HUES6 (cell line): ENCODE measurements at regions not wholly inside any gene's neighbourhood (a gene's known extent, or its start where the extent isn't known, plus 50 kb on each side); places are given as distances from the start of the nearest gene placed in this dataset.
"Not testable (repeated sequence)": the region's sequence is repeated elsewhere in the genome, so short reads cannot be mapped to it uniquely, and the experiment has no call there.

Experiments used
- H3K27ac ChIP-seq: 2 replicates; pipeline ENCODE4 v1.7.0; 2013; ENCODE audit warnings: low read depth, mild to moderate bottlenecking, low read length, inconsistent platforms
- H3K27me3 ChIP-seq: 2 replicates; pipeline ENCODE4 v1.6.1; 2013; ENCODE audit warnings: low read length; ENCODE audit not compliant: control insufficient read depth, insufficient read depth
- H3K36me3 ChIP-seq: 2 replicates; pipeline ENCODE4 v1.6.1; 2013; ENCODE audit warnings: low read length; ENCODE audit not compliant: control insufficient read depth, insufficient read depth
- H3K4me1 ChIP-seq: 2 replicates; pipeline ENCODE4 v1.6.1; 2013; ENCODE audit warnings: low read length; ENCODE audit not compliant: control insufficient read depth, insufficient read depth
- H3K4me3 ChIP-seq: 2 replicates; pipeline ENCODE4 v1.5.1; 2013; ENCODE audit warnings: low read depth, low read length
- H3K9ac ChIP-seq: one replicate; pipeline ENCODE4 v1.6.1; 2013; ENCODE audit warnings: mild to moderate bottlenecking, low read length
- H3K9me3 ChIP-seq: 2 replicates; pipeline ENCODE4 v1.6.1; 2013; ENCODE audit warnings: low read depth, low read length; ENCODE audit not compliant: control insufficient read depth, insufficient read depth

DNA sequence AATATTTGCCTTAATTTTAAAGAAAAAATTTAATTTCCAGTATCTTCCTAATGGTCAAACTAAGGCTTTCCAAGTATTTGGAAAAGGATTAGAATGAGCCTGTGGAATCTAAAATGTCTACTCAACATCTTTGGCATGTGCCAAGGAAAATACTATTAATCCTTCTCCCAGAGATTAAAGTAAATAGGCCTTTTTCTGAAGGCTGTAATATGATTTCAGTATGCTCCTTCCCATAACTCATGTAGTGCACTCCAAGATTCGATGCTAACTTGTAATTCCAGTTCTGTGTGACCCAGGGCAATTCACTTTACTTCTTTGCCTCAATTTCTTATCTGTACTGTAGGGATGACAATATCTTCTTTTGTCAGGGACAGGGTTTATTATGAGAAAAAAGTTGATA is 196.9 kb downstream of the ZIC5 start:
- no peak overlapping the region for H3K27ac ChIP-seq
- no peaks in the 10 kb centered on the region for H3K27me3 ChIP-seq
- no peaks in the 10 kb centered on the region for H3K36me3 ChIP-seq
- no peak overlapping the region for H3K9ac ChIP-seq
- H3K4me3 ChIP-seq = no peak overlapping the region
- H3K4me1 ChIP-seq = no peaks in the 10 kb centered on the region
- H3K9me3 ChIP-seq = no peaks in the 10 kb centered on the region

DNA sequence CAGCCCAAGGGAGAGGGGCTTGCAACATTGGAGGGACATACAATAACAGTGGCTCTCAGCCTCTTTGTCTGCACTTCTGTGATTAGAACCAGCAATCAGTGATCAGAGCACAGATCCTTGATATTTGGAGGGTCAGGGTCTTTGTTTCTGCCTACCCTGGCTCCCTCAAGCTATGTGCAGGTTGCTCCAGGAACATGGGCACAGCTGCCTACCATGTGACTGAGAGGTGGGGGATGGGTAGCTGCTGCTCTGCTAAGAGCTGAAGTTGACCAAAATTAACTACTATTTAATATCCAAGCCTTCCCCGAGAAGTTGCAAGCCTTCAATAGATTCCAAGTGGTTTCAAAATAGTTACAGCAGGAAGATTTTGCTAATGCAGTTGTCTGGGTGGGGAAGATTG is 202.6 kb downstream of the ZIC5 start:
- Histone ChIP-seq H3K4me1 (peaks cover 23% of the 10 kb centered on the region), H3K9ac (no peak overlapping the region), H3K4me3 (no peak overlapping the region), H3K9me3 (no peaks in the 10 kb centered on the region; the same call in 1 of the 2 replicates), H3K27ac (0 out of 2 replicates have a peak overlapping the region, but pooled peaks have one; percentile 18), H3K27me3 (no peaks in the 10 kb centered on the region), H3K36me3 (no peaks in the 10 kb centered on the region)

DNA sequence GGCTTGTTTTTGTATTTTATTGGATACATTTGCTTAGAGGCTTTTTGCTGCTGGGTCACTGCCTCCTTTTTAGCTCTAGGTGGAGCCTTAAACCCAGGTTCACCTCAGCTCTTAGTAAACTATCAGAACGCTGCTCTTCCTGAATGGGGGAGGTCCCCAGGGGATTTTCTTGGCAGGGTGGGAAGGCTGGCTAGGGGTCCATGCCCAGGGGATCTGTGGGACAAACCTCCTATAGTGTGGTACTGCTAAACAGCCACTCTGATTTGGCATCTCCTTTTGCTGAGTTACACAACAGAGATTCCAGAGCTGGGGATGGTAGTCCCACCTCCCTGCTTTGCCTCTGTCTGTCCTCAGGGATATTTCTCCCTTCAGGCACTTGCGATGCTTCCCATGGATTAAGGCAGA is 204.9 kb downstream of the ZIC5 start:
- Histone ChIP-seq H3K27me3 (no peaks in the 10 kb centered on the region), H3K27ac (no peak overlapping the region), H3K9me3 (peaks cover 7% of the 10 kb centered on the region; the same call in 1 of the 2 replicates), H3K36me3 (no peaks in the 10 kb centered on the region), H3K4me3 (no peak overlapping the region), H3K4me1 (peaks cover 23% of the 10 kb centered on the region), H3K9ac (no peak overlapping the region)

DNA sequence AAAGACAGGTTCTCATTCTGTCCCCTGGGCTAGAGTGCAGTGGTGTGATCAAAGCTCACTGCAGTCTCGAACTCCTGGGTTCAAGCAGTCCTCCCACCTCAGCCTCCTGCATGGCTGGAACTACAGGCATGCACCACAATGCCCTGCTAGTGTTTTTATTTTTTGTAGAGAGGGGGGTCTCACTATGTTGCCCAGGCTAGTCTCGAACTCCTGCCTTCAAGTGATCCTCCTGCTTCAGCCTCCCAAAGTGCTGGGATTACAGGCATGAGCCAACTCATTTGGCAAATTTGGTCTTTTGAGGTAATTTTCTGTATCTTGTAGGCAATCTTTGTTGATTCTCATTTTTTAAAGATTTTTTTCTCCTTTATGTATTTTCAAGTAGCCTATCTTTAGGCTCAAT is 205.7 kb downstream of the ZIC5 start:
- Histone ChIP-seq H3K4me3 (no peak overlapping the region), H3K9me3 (peaks cover 13% of the 10 kb centered on the region), H3K27me3 (no peaks in the 10 kb centered on the region), H3K9ac (no peak overlapping the region), H3K27ac (no peak overlapping the region), H3K36me3 (no peaks in the 10 kb centered on the region), H3K4me1 (peaks cover 23% of the 10 kb centered on the region)

DNA sequence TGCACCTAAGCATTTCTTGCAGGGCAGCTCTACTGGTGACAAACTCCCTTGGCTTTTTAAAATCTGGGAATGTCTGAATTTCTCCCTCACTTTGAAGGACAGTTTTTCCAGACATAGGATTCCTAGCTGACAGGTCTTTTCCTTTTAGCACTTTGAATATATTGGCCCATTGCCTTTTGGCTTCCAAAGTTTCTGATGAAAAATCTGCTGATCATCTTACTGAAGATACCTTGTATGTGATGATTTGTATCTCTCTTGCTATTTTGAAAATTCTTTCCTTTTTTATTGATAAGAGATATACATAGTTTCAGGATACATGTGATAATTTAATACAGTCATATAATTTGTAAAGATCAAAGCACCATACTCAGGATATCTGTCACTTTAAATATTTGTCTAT is 211.1 kb downstream of the ZIC5 start:
- H3K27ac ChIP-seq = no peak overlapping the region
- H3K36me3 ChIP-seq = no peaks in the 10 kb centered on the region
- no peaks in the 10 kb centered on the region for H3K27me3 ChIP-seq
- no peak overlapping the region for H3K4me3 ChIP-seq
- no peak overlapping the region for H3K9ac ChIP-seq
- H3K4me1 ChIP-seq = peaks cover 9% of the 10 kb centered on the region; the same call in 1 of the 2 replicates
- peaks cover 34% of the 10 kb centered on the region for H3K9me3 ChIP-seq

DNA sequence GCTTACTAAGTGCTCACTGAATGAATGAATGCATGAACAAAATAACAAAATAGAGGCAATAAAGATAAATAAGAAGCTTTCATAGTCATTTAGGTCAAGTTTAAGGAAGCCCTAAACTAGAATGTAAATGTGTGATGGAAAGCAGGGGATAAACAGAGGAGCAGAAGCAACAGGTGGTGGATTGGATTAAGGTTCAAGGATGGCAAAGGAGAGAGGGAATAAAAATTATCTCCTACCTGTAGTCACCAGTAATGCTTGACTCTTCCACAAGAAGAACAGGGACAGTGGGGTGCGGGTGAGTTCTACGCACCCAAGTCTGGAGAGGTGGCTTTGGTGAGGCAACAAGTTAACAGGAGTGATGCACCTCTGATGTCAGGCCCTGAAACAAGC is 212.4 kb downstream of the ZIC5 start:
- Histone ChIP-seq H3K9ac (no peak overlapping the region), H3K4me1 (peaks cover 9% of the 10 kb centered on the region; the same call in 1 of the 2 replicates), H3K27ac (no peak overlapping the region), H3K4me3 (no peak overlapping the region), H3K36me3 (no peaks in the 10 kb centered on the region), H3K9me3 (peaks cover 34% of the 10 kb centered on the region), H3K27me3 (no peaks in the 10 kb centered on the region)

DNA sequence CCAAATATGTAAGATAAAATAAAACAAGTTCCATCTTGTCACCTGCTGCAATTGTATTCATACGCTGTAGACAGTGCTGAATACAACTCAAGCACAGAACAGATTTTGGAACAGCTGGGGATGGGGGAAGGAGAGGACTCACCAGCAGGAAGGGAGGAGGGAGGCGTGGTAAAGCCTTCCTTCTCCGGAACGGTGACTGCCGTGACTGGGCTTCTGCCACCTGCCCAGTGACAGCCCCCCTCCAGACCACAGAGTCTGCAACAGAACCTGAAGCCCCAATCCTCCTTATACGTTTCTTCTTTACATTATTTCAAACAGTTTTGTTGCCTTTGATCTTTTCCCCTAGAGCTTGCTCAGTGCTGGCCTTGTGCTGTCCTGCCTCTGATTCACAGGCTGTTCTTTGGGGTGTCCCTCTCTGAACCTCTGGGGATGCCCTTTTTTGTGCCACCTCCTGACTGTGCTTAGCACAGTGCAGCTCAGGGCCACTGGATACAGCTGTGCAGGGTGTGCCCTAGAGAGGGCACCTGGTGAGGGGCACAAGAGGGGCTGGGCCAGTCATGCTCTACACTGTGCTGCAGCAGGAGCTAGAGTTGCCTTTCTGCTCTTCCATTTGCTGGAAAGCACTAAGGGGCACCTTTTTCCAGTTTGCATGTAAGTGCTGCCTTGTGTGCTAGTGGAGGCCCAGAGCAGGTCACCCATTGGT is 213.0 kb downstream of the ZIC5 start:
- Histone ChIP-seq H3K9me3 (peaks cover 34% of the 10 kb centered on the region), H3K9ac (no peak overlapping the region), H3K27ac (no peak overlapping the region), H3K36me3 (no peaks in the 10 kb centered on the region), H3K27me3 (no peaks in the 10 kb centered on the region), H3K4me3 (no peak overlapping the region), H3K4me1 (peaks cover 9% of the 10 kb centered on the region; the same call in 1 of the 2 replicates)

DNA sequence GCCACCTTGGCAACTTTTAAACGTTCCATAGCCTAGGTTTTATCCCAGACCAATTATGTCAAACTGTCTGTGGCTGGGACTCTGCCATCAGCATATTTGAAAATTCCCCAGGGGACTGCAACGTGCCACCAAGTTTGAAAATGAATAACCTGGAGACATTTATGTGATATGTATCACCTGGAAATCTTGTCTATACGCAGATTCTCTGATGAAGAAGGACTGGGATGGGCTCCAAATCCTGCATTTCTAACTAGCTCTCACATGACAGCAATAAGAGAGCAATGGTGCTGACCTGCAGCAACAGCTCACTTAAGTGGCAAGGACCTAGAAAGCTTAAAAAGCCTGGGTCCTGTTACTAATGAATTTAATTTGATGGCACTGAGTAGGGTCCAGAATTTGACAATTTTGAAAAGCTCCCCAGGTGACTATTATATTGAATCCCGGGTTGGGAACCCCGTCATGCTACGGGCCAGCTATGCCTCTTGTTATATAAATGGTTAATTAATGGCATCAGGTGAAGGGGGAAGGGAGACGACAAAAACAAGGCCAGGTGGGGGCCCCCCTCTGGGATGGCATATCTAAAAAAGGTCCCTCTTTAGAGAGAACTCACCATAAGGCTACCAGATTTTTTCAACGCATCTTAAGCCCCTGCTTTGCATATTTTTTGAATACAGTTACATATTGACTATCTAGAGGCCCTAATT is 213.7 kb downstream of the ZIC5 start:
- no peaks in the 10 kb centered on the region for H3K27me3 ChIP-seq

DNA sequence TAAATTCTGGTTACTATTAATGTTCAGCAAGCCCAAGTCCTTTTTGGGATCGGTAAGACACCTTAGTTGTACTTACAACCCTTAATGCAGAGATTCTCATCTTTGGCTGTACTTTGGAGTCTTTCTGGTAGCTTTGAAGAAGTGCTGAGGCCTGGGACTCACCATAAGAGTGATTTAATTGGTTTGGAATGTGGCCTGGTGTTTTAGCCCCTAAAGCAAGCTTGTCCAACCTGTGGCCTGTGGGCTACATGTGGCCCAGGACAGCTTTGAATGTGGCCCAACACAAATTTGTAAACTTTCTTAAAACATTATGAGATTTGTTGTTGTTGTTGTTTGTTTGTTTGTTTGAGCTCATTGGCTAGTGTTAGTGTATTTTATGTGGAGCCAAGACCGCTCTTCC is 215.3 kb downstream of the ZIC5 start:
- peaks cover 9% of the 10 kb centered on the region; the same call in 1 of the 2 replicates for H3K4me1 ChIP-seq
- no peaks in the 10 kb centered on the region for H3K27me3 ChIP-seq
- H3K9me3 ChIP-seq = peaks cover 23% of the 10 kb centered on the region
- no peaks in the 10 kb centered on the region for H3K36me3 ChIP-seq
- H3K27ac ChIP-seq = no peak overlapping the region
- no peak overlapping the region for H3K4me3 ChIP-seq
- no peak overlapping the region for H3K9ac ChIP-seq

More for the DNA sequence above, 213.7 kb downstream of the ZIC5 start:
- Histone ChIP-seq H3K4me1 (peaks cover 9% of the 10 kb centered on the region; the same call in 1 of the 2 replicates), H3K9ac (no peak overlapping the region), H3K9me3 (peaks cover 34% of the 10 kb centered on the region), H3K36me3 (no peaks in the 10 kb centered on the region), H3K4me3 (no peak overlapping the region), H3K27ac (no peak overlapping the region)

DNA sequence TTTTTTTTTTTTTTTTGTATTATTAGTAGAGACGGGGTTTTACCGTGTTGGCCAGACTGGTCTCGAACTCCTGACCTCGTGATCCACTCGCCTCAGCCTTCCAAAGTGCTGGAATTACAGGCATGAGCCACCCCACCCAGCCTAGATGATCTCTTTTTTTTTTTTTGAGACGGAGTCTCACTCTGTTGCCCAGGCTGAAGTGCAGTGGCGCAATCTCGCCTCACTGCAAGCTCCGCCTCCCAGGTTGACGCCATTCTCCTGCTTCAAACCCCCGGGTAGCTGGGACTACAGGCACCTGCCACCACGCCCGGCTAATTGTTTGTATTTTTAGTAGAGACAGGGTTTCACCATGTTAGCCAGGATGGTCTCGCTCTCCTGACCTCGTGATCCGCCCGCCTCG is 216.8 kb downstream of the ZIC5 start:
- not testable (repeated sequence) for H3K4me1 ChIP-seq, H3K27ac ChIP-seq, H3K4me3 ChIP-seq, H3K9ac ChIP-seq, H3K36me3 ChIP-seq, H3K27me3 ChIP-seq
- peaks cover 12% of the 10 kb centered on the region for H3K9me3 ChIP-seq

DNA sequence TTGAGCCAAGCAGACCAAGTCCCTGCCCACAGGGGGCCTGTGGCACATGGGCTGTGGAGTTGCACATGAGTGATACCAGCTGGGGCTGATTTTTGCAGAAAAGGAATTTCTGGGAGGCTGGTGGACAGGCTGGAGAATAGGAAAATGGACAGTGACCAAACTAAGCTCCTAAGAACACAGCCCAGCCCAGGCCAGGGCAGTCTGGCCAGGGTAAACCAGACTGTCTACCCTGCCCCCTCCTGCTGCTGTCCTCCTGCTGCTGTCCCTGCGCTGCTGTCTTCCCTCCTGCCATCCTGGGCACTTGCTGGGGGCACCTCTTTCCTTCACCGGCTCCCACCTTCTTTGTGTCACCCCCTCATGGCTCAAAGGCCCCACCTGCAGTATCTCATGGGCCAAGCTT is 219.2 kb downstream of the ZIC5 start:
- H3K36me3 ChIP-seq = no peaks in the 10 kb centered on the region
- H3K9me3 ChIP-seq = no peaks in the 10 kb centered on the region
- peaks cover 14% of the 10 kb centered on the region for H3K4me1 ChIP-seq
- H3K4me3 ChIP-seq = no peak overlapping the region
- H3K9ac ChIP-seq = no peak overlapping the region
- H3K27ac ChIP-seq = no peak overlapping the region
- H3K27me3 ChIP-seq = no peaks in the 10 kb centered on the region
